Head of caudate nucleus (tissue), 42 donors: ENCODE measurements at regions not wholly inside any gene's neighbourhood (a gene's known extent, or its start where the extent isn't known, plus 50 kb on each side); places are given as distances from the start of the nearest gene placed in this dataset.

ENCODE experiments used
- DNase-seq, 42 donors: peaks; one replicate each; pipeline versions ENCODE4 v3.0.0 to v3.0.0-alpha.2; 2020 to 2021; ENCODE audit warnings: mixed read lengths in 7 of 42
- intact Hi-C: fragments of 100-400 bp; cut with DNase I; formaldehyde crosslinking; loops from one replicate; pipeline ENCODE4 v1.15.0; 2022

- intact Hi-C loops = no loop called here
- DNase-seq = peak in 40 of 42 donors; percentile 13 to 79 (median 48)
Measured at GRCh38 chr1:116311756-116312680, 61.0 kb upstream of the ATP1A1 start.

- intact Hi-C loops = no loop called here
- DNase-seq = peak in 1 of 42 donors; percentile 32
Measured at GRCh38 chr1:116312681-116313069, 60.4 kb upstream of the ATP1A1 start.

- intact Hi-C loops = no loop called here
Measured at GRCh38 chr1:116313776-116314175, 59.3 kb upstream of the ATP1A1 start.

GRCh38 chr1:116314305-116314919 is 58.6 kb upstream of the ATP1A1 start:
- DNase-seq = peak in 2 of 42 donors; percentile 32 to 34
- intact Hi-C loops = no loop called here

More at GRCh38 chr1:116313776-116314175, 59.3 kb upstream of the ATP1A1 start:
- DNase-seq = no peak

- DNase-seq = no peak
- intact Hi-C loops = no loop called here
Measured at GRCh38 chr1:116316373-116316772, 56.7 kb upstream of the ATP1A1 start.

GRCh38 chr1:116318897-116319296 is 54.1 kb upstream of the ATP1A1 start:
- no peak for DNase-seq
- intact Hi-C loops = no loop called here

- intact Hi-C loops = no loop called here
- no peak for DNase-seq
Measured at GRCh38 chr1:116320874-116321273, 52.2 kb upstream of the ATP1A1 start.

GRCh38 chr1:116321766-116322175 is 51.3 kb upstream of the ATP1A1 start:
- no peak for DNase-seq
- intact Hi-C loops = no loop called here

- DNase-seq = no peak
- intact Hi-C loops = no loop called here
Measured at GRCh38 chr1:116322752-116323405, 50.2 kb upstream of the ATP1A1 start.
